ENCODE measurements at regions not wholly inside any gene's neighbourhood (a gene's known extent, or its start where the extent isn't known, plus 50 kb on each side); places are given as distances from the start of the nearest gene placed in this dataset.

DNA sequence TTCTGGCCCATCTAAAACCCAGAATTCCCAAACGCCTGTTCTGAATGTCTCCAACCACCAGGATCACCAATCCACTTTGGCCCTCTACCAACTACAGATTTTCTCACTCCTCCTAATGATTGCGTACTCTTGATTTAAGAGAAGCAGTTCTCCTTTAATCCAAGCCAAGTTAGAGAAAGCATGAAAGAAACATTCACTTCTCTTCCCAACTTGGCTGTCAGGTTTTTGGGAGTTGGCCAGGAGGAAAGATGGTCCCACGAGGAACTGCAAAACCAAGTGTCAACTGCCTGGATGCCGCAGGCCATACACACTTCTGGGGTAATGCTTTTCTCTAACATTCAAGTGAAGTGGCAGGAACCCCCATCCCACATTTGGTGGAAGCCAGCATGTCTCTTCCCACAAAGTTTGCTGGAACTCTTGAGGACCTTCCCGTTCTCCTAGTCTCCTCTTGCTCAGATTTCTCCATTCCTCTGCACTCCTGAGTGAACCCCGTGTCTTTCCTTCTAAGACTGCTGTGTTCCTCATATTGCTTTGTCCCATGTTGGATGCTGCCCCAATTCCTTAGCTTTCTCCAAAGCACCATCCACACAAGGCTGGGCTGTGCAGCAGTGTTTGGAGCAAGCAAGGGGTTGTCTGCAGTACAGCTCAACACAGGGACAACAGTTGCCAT is 138.5 kb upstream of the LGALSL start:
- DNase-seq (ENCODE audit: low read depth, low spot score): no peak

DNA sequence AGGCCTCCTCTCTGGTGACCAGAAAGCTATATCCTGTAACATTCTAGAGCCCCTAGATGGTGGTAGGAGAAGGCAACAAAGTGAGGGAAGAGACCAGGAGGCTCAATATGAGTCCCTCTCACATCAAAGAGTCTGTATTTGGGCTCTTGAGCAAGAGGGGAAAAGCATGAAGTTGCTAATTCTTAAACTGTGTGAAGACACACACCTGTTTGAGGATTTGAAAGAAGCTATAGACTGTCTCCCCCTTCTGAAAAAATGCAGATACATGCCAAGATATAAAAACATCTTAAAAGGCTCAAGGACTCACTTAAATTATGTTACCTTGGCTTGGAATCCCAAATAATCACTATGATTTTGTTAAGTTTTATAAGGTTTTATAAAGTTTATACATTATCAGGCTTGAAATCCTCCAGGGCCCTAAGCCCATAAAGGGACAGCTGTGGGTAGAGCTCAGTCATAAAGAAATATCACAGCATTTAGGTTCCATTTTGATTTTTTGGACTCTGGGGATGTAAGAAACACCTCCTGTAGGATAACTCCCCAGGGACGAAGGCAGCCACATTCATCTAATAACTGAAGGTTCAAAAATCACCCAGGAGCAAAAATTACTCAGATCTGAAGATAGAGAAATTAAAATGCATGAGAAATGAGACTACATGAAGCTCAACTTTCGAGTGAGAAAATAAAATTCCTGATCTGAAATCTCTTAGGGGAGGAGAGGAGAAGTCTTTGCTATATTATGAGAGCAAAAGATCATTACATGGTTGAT is 136.1 kb upstream of the LGALSL start:
- DNase-seq (ENCODE audit: low read depth, low spot score): no peak

DNA sequence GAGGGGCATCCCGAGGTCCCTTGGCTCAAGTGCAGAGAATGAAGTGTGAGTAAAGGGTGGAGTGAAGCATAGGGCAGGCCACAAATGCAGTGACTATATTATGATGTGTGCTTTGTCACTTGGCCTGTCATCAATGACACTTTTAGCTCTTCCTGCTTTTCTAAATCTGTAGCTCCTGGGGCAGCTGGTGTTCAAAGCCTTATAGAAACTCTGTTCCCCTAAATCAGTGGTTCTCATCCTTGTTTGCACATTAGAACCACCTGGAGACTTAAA is 135.6 kb upstream of the LGALSL start:
- DNase-seq (ENCODE audit: low read depth, low spot score): no peak

DNA sequence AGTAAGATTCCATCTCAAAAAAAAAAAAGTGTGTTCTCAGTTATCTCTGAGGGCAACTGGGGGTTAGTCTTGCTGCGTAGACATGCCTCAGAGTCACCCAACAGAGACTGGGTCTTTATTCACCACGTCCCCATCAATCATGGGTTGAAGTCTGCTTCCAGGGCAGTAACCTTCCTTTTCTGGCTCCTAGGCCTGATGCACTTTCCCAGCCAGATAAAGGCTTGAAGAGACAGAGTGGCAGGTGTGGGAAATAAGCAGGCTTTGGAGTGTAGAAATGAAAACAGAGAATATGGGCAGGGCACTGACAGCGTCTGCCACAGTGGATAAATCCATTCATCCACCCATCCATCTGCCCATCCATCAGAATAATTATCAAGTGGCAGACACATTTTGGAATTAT is 134.1 kb upstream of the LGALSL start:
- DNase-seq (ENCODE audit: low read depth, low spot score): no peak

DNA sequence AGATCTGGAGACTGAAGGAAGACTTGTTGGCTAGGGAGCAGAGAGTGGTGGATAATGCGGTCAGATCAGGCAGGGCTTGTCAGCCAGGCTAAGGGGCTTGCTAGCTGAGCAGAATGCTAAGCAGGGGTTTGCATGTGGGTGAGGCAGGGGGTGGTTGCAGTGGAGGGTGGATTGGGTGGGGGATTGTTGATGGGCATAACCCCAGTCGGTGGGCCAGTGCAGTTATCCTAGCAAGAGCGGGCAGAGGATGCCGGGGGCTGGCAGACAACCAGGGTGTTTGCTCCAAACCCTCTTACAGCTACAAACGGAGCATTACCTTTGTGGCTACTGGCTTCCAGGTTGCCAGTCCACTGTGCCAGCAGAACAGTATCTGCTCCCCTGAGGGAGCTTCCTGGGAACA is 131.5 kb upstream of the LGALSL start:
- no peak for DNase-seq (ENCODE audit: low read depth, low spot score)

DNA sequence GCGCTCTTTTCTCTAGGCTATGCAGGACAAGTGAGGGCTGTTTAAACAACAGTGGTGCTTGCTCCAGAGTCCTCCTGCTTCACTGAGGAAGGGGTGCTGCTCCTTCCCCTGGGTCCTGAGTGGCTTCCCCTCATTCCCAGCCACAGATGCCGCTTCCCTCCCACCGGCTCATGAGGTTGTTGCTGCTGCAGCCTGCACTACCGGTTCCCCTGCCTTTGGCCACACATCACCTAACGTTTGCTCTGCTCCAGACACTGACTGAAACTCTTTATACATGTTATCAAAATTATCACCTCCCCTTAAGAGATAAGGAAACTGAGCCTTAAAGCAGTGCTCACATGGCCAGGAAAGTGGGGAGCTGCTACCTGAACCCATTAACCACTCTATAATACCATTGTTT is 130.8 kb upstream of the LGALSL start:
- no peak for DNase-seq (ENCODE audit: low read depth, low spot score)

DNA sequence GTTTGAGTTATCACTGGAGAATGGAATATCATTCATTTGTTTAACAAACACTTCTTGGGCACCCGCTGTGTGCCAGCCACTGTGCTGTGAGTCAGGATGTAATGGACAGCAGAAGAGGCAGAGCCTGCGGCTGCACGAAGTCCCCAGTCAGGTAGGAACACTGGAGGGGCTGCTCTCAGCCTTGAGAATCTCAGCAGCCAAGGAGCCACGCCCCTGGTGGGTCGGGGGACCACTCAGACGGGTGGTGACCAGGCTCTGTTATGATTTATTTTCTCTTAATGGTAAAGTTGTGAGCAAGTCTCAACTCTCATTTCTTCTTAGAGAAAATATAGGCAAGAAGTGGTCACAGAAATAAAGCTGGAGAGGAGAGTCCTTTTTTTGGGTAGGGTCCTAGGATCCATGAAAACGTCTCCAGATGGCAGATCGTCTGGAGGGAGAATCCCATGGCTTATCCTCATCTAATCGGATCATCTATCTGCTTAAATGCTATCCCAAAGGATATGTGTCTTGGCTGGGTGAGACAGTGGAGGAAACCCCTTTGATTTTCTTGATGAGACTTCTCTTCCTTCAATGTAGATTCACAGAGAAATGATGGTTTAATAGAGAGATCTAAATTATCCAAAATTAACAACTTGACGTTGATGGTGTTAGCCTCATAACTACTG is 129.1 kb upstream of the LGALSL start:
- DNase-seq (ENCODE audit: low read depth, low spot score): no peak

DNA sequence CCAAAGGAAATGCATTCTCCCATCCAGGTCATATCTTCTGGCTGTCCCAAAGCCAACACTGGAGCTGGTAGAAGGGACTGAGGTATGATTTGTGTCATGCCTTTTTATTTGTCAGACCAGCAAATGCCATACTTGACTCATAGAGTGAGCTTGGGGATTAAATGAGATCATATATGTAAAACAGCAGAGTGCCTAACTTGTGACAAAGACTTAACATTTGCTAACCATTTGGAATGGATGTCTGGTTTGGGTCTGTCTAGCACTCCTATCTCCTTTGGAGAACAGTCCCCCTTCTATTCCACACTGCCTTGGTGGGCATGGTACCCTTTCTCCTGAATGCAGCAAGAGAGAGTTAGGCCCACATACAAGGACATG is 128.5 kb upstream of the LGALSL start:
- DNase-seq (ENCODE audit: low read depth, low spot score): no peak

DNA sequence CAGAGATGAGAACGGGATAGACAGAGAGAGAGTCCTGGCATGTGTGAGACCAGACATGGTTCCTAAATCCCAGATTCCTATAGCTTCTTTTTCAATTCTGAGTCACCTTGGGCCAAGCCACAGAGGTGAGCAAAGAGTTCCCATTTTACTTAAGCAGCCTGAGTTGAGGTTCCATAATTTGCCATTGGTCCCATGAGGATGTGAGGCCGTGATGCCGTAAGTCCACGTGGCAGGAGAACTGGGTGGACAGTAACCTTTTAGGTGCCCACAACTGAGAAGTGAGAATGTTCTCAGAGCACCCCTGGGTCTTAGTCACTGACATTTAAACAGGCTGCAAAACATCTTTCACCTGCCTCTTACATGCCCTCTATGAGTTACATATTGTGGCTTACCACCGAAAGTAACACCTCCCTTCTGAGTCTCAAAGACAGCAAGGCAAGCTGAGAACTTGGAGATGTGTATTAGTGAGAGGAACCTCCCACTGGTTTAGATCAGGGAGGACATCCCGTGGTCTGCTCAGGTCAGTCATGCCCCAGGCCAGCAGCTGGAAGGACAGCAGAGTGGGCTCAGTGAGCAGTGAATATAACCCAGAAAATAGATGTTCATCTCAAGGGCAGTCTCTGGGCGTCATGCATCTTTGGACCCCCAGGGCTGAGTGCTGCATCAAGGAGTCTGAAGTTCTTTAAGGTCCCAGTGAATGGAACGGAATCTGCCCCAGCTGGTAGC is 127.9 kb upstream of the LGALSL start:
- no peak for DNase-seq (ENCODE audit: low read depth, low spot score)

DNA sequence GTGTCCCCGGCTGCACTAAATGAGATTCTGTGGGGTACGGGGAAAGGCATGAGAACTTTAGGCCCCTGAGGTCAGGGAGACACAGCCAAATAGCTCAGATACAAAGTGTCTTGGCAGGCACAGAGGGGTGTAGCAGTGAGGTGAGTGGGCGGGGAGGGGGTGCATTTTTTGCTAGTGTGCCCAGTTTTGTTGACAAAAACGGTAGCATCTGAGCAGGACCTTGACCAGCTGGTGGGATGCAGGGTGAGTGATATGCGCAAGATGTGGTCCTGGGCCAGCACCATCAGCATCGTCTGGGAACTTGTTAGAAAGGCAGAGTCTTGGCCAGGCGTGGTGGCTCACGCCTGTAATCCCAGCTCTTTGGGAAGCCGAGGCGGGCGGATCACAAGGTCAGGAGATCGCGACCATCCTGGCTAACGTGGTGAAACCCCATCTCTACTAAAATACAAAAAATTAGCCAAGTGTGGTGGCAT is 127.3 kb upstream of the LGALSL start:
- DNase-seq (ENCODE audit: low read depth, low spot score): no peak

DNA sequence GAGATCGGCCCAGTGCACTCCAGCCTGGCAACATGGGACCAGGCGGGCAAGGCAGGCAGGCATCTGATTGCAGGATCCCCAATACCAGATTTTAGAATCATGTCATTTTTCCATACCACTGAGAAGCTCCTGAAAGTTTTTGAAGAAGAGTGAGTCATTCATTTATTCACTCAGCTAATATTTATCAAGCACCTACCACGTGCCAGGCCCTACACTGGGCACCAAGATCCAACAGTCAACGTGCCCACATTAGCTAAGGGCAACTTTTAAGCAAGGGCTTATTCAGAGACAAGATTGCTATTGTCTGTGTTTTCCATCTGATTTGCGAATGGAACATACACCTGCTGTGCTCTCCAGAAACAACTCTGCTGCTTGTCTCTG is 126.8 kb upstream of the LGALSL start:
- DNase-seq (ENCODE audit: low read depth, low spot score): no peak

DNA sequence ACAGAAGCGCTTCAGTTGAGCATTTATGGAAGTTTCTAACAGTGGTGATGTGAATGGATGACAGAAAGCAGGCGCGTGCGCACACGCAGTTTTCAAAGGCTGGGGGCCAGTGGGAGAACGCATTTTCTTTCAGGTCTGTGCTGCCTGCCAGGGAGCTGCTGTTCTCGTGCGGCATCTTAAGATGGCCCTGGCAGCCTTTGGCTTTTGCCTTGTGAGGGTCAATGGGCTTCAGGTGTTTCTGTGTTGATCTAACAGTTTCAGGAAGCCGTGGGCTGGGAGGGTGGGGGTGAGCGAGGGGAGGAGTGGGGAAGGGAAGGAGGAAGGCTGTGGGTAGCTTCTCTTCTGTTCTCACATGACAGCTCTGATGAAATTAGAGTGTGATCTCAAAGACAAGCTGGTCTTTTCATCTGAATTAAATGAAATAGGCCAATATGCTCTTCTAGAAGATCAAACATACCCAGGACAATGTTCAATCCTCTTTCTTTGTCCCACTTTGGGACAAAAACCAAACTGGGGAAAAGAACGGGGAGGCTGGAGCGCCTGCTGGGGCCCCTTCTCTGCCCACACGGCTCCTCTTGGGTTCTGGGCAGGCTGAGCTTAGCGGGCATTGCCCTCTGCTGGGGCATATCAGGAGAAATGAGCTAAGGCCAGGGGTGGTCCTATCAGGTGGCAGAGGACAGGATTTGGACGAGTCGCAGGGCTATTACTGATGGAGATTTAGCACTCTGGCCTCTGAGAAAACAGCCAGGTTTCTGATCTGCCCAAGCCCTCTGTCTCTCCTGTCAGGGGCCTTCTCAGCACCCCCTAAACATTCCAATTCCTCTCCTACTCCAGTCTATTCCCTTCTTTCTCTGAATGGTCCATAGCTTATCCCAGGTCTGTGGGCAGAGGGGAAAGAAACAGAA is 126.2 kb upstream of the LGALSL start:
- no peak for DNase-seq (ENCODE audit: low read depth, low spot score)

DNA sequence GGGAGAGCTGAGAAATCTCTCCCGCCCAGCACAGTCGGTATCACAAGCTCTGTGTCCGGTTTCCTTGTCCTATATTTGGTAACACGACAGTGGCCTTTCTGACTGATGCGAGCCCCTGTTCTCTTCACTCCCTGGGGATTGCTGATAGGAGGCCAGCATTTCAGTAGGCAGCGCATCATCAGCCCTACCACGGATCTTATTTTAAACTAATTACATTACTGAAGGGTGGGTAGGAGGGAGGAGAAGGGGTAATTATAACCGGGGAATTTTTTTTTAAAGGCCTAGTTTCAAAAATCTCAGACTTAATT is 125.6 kb upstream of the LGALSL start:
- DNase-seq (ENCODE audit: low read depth, low spot score): no peak

DNA sequence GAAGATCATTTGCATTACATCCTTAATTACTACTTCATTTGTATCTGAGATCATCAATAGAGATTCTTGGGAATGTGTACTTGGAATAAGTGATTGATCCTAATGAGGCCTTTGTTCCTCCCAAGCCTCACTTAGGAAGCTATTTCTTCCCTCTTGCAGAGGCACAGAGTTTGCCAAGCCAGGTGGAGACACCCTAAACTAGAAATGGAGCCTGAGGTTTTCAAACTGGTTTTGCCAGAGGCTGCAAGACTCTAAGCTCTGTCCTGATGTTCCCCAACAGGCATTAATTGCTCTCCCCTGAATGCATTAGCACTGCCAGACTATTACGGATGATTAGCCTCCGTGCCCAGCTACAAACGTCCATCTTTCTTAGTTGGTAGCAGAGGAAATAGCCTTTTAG is 125.2 kb upstream of the LGALSL start:
- DNase-seq (ENCODE audit: low read depth, low spot score): no peak

DNA sequence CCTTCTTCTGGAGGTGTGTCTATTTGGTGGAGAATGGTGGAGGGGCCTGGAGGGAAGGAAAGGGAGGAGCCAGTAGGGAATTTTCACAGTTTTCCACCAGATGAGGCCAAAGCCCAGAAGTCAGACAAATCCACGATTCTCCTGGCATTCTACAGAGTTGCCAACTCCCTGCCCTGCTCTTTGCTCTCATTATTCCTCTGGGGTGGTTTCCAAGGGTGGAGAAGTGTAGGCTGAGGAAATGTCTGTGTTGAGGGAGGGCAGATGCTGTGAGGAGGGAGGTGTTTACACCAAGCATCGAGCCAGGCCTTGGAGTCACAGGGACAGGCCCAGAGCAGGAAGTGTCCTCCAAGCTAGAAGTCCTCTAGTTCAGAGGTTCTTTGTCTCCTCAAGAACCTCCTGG is 124.1 kb upstream of the LGALSL start:
- no peak for DNase-seq (ENCODE audit: low read depth, low spot score)

DNA sequence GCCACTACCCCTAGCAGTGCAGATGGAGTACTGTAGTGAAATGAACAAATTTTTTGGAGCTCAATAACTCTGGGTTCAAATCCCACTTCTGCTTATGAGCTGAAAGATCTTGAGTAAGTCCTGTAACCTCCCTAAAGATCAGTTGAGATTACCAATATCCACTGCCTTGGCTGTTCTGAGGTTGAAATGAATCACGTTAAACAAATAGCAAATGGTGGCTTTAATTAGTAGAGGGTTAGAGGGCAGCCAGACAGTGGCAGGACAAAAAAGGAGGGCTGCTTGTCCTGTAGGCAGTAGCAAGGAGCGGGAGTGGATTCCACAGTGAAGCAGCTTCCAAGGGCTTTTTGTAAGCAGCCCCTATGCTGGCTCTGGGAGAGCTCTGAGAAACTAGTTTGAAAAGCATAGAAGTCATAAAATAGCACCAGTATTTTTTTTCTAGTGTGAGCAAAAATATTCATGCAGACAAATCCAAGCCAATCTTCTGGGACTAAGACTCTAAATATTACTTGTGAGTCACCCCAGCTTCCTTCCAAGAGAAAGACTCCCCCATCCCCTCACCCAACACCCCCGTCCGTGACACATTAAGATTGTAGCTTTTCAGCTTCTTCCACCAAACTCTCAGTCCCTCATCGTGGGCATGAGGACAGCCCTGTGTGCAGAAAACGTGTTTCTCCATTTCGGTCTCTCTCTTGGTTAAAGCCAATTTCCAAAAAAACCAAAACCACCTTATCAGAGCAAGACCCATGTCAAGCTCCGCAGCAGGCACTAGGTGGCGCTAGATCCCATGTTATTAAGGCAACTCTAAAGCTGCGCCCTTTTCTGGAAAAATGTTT is 123.5 kb upstream of the LGALSL start:
- peak; percentile 78 for DNase-seq (ENCODE audit: low read depth, low spot score)

DNA sequence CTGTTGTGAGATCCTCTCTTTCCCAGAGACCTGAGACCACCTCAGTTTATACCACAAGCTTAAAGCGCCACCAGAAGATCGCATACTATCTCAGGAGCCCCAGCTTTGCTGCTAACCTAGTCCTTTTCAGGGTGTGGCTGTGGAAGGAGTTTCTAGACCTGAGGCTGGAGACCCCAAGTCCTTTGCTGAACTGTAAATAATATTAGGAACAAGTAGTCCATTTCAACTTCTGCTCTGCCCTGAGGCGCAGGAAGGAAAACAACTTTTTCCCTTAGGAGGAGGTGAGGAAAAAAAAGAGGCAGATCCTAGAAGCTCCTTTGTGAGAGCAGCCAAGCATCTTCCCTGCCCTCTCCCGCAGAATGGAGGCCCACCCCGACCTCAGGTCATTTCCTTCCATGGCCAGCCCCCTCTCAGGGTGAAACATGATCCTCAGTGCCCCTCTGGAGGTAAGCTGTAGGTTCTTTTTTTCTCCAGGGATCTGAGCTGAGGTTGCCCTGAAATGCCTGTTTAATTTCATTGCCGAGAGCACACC is 122.8 kb upstream of the LGALSL start:
- no peak for DNase-seq (ENCODE audit: low read depth, low spot score)

DNA sequence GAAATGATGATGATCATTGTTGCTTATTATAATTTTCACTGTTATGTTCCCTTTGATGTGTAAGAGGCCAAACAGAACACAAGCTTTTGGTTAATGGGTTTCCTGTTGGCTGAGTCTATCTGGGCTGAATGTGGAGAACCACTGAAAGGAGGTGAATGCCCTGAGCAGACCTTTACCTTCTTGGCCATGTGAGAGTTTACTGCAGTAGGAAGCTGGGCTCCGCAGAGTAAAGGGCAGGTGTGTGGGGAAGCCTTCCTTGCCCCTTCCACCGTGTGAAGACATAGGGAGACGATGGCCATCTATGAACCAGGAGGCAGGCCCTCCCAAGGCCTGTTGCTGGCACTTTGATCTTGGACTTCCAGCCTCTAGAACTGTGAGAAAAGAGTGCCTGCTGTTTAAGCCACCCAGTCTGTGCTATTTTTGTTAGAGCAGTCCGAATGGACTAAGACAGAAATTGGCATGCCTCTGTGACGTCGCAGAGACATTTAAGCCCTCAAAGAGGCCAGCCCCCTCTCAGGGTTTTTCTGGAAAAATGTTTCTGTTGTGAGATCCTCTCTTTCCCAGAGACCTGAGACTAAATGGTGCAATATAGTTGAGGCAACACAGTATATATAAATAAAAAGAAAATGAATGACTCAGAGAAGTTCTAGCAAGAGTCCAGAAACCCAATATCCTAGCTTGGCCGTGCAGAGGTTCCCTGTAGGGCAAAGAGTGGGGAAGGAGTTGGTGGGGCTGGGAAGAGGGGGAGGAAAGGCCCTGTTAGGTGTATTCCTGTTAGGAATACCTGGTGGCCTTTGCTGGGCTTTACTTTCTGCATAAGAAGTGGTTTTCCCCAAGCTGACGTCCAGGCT is 121.9 kb upstream of the LGALSL start:
- DNase-seq (ENCODE audit: low read depth, low spot score): no peak

DNA sequence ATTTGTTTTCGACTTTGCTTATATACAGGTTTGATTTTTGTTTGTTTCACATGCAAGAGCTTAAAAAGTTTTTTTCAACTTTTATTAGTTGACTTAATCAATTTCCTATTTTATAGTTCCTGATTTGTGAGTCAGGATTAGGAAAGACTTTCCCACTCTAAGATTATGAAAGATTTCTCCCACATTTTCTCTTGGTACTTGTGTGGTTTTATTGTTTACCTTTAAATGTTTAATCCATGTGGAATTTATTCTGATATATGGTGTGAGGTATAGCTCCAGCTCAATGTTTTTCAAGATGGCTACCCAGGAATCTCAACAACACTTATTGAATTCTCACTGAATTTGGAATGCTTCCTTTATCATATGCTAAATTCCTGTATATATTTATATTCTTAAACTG is 117.8 kb upstream of the LGALSL start:
- no peak for DNase-seq (ENCODE audit: low read depth, low spot score)

DNA sequence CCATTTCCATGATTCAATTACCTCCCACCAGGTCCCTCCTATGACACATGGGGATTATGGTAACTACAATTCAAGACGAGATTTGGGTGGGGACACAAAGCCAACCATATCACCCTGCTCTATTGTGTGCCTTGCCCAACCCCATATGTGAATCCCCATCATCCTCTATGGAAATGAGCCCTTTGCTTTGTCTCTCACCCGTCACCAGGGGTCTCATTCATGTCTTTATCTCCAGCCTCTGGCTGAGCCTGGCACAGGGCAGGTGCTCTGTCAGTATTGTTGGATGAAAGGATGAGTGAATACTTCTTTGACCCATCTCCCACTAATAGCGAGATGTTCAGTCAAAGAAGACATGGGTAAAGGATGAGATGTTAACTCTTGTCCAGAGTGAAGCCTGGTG is 116.6 kb upstream of the LGALSL start:
- no peak for DNase-seq (ENCODE audit: low read depth, low spot score)

Measured in smooth muscle cell of the brain vasculature (primary cell).